ENCODE measurements at regions not wholly inside any gene's neighbourhood (a gene's known extent, or its start where the extent isn't known, plus 50 kb on each side); places are given as distances from the start of the nearest gene placed in this dataset.
"Not testable (repeated sequence)": the region's sequence is repeated elsewhere in the genome, so short reads cannot be mapped to it uniquely, and the experiment has no call there.

DNA sequence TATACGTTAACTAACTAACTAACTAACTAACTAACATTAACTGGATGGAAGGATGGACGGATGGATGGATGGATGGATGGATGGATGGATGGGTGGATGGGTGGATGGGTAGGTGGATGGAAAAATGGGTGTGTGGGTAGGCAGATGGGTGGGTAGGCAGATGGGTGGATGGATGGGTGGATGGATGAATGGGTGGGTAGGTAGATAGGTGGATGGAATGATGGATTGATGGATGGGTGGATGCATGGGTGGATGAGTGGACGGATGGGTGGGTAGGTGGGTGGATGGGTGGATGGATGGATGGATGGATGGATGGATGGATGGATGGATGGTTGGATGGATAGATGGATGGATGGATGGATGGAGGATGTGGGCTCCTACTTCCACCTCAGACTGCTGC, 314.0 kb downstream of the INHBA start:
- TF ChIP-seq, protein P1, sequence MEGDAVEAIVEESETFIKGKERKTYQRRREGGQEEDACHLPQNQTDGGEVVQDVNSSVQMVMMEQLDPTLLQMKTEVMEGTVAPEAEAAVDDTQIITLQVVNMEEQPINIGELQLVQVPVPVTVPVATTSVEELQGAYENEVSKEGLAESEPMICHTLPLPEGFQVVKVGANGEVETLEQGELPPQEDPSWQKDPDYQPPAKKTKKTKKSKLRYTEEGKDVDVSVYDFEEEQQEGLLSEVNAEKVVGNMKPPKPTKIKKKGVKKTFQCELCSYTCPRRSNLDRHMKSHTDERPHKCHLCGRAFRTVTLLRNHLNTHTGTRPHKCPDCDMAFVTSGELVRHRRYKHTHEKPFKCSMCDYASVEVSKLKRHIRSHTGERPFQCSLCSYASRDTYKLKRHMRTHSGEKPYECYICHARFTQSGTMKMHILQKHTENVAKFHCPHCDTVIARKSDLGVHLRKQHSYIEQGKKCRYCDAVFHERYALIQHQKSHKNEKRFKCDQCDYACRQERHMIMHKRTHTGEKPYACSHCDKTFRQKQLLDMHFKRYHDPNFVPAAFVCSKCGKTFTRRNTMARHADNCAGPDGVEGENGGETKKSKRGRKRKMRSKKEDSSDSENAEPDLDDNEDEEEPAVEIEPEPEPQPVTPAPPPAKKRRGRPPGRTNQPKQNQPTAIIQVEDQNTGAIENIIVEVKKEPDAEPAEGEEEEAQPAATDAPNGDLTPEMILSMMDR (IDR thresholded peaks at IDR 0.05), result not testable (repeated sequence)
- TF ChIP-seq POLR2A (IDR thresholded peaks at IDR 0.05), result not testable (repeated sequence)

All from right lobe of liver (tissue), 4 donors.